ENCODE measurements at regions not wholly inside any gene's neighbourhood (a gene's known extent, or its start where the extent isn't known, plus 50 kb on each side); places are given as distances from the start of the nearest gene placed in this dataset.

DNA sequence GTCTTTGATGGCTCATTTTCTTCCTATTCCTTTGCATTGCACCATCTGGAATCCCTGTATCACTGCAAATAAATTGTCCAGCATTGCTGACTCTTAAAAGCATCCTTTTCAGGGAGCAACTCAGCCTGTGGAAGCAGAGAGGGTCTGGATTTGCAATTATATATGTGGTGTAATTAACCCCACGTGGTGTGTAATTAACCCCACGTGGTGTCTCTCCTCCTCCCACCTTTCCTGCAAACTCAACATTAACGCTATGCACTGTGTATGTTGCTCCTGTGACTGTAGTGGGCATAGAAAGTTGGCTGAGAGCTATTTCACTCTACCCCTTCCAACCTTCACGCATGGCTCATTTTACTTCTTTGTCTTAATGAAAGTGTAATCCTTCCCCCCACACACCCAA is 689.0 kb upstream of the COBL start:
- no peak overlapping the region for H3K4me3 ChIP-seq (ENCODE audit: low read depth, low read length)
- TF ChIP-seq, protein P1, sequence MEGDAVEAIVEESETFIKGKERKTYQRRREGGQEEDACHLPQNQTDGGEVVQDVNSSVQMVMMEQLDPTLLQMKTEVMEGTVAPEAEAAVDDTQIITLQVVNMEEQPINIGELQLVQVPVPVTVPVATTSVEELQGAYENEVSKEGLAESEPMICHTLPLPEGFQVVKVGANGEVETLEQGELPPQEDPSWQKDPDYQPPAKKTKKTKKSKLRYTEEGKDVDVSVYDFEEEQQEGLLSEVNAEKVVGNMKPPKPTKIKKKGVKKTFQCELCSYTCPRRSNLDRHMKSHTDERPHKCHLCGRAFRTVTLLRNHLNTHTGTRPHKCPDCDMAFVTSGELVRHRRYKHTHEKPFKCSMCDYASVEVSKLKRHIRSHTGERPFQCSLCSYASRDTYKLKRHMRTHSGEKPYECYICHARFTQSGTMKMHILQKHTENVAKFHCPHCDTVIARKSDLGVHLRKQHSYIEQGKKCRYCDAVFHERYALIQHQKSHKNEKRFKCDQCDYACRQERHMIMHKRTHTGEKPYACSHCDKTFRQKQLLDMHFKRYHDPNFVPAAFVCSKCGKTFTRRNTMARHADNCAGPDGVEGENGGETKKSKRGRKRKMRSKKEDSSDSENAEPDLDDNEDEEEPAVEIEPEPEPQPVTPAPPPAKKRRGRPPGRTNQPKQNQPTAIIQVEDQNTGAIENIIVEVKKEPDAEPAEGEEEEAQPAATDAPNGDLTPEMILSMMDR (IDR thresholded peaks at IDR 0.05; ENCODE audit: low read depth, low read length), result no peak

DNA sequence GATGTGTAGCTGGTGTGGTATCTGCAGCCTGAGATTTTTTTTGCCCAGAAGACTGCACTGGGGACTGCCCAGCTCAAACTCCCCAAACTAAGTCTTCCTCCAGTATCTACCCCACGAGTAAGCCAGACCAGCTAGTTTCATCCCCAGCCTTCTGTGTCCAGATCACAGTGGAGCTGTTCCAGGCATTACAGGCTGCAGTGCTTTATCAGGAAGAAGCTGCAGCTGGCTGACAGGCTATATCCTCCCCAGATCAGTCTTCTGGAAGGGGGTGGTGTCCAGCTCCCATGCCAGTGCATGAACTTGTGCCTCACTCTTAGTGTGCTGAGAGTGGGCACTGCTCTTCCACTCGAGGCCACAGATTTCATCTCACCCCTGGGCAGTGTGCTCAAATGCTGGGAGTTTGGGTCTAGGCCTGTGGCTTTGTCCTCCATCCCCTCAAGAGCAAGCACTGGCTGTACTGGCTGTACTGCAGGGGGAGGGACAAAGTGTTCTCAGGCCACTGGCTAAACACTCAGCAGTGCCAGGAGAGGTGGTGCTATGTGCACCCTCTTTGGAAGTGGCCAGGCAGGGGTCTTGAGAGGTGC is 679.1 kb upstream of the COBL start:
- H3K4me3 ChIP-seq (ENCODE audit: low read depth, low read length), result no peak overlapping the region
- TF ChIP-seq, protein P1 (IDR thresholded peaks at IDR 0.05; ENCODE audit: low read depth, low read length), result no peak

DNA sequence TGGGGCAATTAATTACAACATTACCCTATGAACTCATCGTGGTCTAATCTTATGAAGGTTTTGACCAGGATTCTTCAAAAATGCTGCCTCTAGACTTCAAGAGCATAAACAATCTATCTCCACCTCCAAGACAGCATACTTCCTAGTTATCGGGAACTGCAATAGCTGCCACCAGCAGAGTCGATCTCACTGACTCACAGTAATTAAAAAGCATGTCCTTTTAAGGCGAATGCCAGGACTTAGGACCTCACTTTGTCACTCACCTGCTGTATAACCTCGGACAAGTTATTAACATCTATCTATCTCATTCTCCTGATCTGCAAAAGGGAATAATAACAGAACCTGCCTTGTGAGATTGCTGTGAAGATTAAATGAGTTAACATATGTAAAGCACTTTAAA is 666.0 kb upstream of the COBL start:
- TF ChIP-seq, protein P1 (IDR thresholded peaks at IDR 0.05; ENCODE audit: low read depth, low read length), result no peak
- no peak overlapping the region for H3K4me3 ChIP-seq (ENCODE audit: low read depth, low read length)

DNA sequence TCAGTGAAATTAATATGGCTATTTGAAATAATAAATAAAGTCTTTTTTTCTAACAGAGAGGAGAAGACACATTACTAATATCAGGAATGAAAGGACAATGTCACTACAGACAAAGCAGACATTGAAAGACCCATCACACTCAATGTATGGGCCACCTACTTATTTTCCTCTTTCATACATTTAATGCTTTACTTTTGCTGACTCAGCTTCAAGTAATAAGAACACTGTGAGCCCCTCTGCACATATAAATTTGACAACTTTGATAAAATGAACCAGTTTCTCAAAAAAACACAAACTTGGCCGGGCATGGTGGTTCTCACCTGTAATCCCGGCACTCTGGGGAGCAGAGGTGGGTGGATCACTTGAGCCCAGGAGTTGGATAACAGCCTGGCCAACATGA is 664.2 kb upstream of the COBL start:
- no peak overlapping the region for H3K4me3 ChIP-seq (ENCODE audit: low read depth, low read length)

DNA sequence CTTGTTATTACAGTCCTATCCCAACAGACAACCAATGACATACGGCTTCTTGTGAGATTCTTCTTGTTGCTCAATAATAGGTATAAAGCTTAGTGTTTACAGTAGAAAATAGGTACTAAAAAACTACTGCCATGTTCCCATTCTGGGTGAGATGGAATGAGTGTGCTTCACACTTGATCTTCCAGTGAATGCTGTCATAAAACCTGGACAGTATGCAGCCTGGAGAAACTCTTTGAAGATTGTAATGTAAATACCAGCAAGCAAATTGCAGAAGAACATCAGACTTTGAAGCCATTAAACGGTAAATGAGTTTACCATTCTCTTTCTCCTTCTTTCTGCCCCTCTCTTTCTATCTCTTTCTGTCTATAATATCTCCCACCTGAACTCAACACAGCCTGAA is 663.7 kb upstream of the COBL start:
- TF ChIP-seq, protein P1 (IDR thresholded peaks at IDR 0.05; ENCODE audit: low read depth, low read length), result no peak
- H3K4me3 ChIP-seq (ENCODE audit: low read depth, low read length), result no peak overlapping the region

More for the DNA sequence above, 664.2 kb upstream of the COBL start:
- TF ChIP-seq, protein P1 (IDR thresholded peaks at IDR 0.05; ENCODE audit: low read depth, low read length), result no peak

DNA sequence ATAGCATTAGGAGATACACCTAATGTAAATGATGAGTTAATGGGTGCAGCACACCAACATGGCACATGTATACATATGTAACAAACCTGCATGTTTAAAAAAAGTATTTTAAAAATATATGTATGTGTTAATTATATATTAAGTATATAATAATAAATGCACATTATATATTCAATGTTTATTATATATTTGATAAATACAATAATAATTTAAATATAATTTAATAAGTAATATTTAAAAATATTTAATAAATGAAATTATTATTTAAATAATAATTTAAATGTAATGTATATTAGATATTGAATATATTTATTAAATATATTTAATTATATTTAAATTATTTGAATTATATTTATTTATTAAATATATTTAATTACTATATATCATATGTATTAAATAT is 661.3 kb upstream of the COBL start:
- TF ChIP-seq, protein P1 (IDR thresholded peaks at IDR 0.05; ENCODE audit: low read depth, low read length), result no peak
- H3K4me3 ChIP-seq (ENCODE audit: low read depth, low read length), result no peak overlapping the region

DNA sequence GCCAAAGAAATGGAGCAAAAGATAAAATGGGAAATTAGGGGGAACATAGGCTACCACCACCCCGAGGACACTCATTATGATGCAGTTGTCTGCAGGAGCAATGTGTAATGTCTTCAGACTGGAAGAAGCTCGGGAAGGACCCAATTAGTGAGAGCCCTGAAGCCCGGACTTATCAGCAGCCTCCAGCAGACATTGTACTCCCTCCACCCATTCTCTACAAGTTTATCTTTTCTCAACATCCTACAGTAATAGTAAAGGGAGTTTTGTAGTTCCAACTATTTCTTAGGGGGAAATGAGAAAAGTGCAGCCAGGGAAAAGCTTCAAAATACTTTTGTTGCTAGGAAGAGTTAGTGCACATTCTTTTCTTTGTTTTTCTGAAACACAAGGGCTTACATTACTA is 657.3 kb upstream of the COBL start:
- TF ChIP-seq, protein P1 (IDR thresholded peaks at IDR 0.05; ENCODE audit: low read depth, low read length), result no peak
- H3K4me3 ChIP-seq (ENCODE audit: low read depth, low read length), result no peak overlapping the region
